ENCODE measurements at regions not wholly inside any gene's neighbourhood (a gene's known extent, or its start where the extent isn't known, plus 50 kb on each side); places are given as distances from the start of the nearest gene placed in this dataset.

DNA sequence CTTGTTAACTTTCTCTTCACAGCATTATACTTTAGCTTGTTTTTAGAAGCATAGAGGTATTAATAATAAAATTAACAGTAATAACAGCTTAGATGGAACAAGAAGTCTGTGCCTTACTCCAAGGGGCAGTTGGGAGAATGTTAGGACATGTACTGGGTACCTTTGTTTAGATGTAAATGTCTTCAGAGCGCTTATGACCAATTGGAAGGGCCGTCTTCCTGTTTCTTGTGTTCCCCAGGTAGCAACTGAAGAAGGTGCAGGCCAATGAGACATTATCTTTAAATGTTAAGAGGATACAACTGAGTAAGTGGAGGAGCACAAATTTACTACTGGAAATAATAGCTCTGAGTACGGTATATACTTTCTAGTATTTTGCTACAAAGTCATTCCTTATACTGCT lies 180.9 kb upstream of the SYT1 start:
- TF ChIP-seq, protein P1, sequence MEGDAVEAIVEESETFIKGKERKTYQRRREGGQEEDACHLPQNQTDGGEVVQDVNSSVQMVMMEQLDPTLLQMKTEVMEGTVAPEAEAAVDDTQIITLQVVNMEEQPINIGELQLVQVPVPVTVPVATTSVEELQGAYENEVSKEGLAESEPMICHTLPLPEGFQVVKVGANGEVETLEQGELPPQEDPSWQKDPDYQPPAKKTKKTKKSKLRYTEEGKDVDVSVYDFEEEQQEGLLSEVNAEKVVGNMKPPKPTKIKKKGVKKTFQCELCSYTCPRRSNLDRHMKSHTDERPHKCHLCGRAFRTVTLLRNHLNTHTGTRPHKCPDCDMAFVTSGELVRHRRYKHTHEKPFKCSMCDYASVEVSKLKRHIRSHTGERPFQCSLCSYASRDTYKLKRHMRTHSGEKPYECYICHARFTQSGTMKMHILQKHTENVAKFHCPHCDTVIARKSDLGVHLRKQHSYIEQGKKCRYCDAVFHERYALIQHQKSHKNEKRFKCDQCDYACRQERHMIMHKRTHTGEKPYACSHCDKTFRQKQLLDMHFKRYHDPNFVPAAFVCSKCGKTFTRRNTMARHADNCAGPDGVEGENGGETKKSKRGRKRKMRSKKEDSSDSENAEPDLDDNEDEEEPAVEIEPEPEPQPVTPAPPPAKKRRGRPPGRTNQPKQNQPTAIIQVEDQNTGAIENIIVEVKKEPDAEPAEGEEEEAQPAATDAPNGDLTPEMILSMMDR (IDR thresholded peaks at IDR 0.05), result no peak
- no peak for TF ChIP-seq POLR2A (IDR thresholded peaks at IDR 0.05)
